ENCODE measurements at regions not wholly inside any gene's neighbourhood (a gene's known extent, or its start where the extent isn't known, plus 50 kb on each side); places are given as distances from the start of the nearest gene placed in this dataset.

DNA sequence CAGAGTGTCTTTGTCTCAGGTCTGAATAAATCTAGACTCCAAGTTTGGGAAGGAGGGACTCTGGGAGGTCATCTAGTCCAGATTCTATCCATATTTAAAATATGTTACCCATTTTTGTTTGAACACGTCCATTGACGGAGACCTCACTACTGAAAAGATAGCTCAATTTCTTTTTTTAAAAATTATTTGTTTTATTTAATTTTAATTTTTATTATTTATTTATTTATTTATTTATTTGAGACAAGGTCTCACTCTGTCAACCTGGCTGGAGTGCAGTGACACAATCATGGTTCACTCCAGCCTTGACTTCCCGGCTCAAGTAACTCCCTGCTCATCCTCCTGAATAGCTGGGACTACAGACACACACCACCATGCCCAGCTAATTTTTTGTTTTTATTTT lies 89.5 kb upstream of the SNX19 start:
- Mint-ChIP-seq H3K36me3 (ENCODE audit: unreplicated experiment) (no peaks in the 10 kb centered on the region), H3K9me3 (ENCODE audit: unreplicated experiment) (peaks cover 1% of the 10 kb centered on the region), H3K27ac (ENCODE audit: unreplicated experiment) (no peak overlapping the region)

DNA sequence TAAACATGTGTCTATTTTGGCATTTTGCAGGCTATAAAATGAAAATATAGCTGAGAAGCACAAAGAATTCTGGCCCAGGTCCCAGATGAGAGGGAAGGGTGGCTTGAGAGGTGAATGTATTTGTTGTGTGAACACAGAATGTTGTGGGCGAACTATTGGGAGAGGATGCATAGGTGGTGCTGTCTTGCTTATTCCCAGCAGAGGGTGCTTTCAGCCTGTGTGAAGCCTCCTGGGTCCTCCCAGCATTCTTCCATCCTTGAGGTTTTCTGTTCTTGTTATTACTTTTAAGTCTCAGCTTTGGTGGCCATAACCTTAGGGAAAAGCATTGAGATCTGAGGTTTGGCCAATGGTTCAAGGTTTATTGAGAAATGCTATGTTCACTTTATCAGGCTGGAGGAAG lies 108.7 kb upstream of the SNX19 start:
- TF ChIP-seq, protein P1, sequence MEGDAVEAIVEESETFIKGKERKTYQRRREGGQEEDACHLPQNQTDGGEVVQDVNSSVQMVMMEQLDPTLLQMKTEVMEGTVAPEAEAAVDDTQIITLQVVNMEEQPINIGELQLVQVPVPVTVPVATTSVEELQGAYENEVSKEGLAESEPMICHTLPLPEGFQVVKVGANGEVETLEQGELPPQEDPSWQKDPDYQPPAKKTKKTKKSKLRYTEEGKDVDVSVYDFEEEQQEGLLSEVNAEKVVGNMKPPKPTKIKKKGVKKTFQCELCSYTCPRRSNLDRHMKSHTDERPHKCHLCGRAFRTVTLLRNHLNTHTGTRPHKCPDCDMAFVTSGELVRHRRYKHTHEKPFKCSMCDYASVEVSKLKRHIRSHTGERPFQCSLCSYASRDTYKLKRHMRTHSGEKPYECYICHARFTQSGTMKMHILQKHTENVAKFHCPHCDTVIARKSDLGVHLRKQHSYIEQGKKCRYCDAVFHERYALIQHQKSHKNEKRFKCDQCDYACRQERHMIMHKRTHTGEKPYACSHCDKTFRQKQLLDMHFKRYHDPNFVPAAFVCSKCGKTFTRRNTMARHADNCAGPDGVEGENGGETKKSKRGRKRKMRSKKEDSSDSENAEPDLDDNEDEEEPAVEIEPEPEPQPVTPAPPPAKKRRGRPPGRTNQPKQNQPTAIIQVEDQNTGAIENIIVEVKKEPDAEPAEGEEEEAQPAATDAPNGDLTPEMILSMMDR (IDR thresholded peaks at IDR 0.05; ENCODE audit: partially characterized antibody, unreplicated experiment) = no peak
- H3K36me3 Mint-ChIP-seq (ENCODE audit: unreplicated experiment) = no peaks in the 10 kb centered on the region
- no peaks in the 10 kb centered on the region for H3K4me1 Mint-ChIP-seq (ENCODE audit: low read depth, unreplicated experiment)
- no peak for DNase-seq
- H3K9me3 Mint-ChIP-seq (ENCODE audit: unreplicated experiment) = no peaks in the 10 kb centered on the region
- H3K4me3 Mint-ChIP-seq (ENCODE audit: unreplicated experiment) = no peak overlapping the region
- H3K27ac Mint-ChIP-seq (ENCODE audit: unreplicated experiment) = no peak overlapping the region
- H3K27me3 Mint-ChIP-seq (ENCODE audit: unreplicated experiment) = no peaks in the 10 kb centered on the region

More for the DNA sequence above, 89.5 kb upstream of the SNX19 start:
- Mint-ChIP-seq H3K4me1 (ENCODE audit: low read depth, unreplicated experiment) (no peaks in the 10 kb centered on the region), H3K27me3 (ENCODE audit: unreplicated experiment) (no peaks in the 10 kb centered on the region), H3K4me3 (ENCODE audit: unreplicated experiment) (no peak overlapping the region)
- TF ChIP-seq, protein P1 (IDR thresholded peaks at IDR 0.05; ENCODE audit: partially characterized antibody, unreplicated experiment) = no peak
- no peak for DNase-seq

DNA sequence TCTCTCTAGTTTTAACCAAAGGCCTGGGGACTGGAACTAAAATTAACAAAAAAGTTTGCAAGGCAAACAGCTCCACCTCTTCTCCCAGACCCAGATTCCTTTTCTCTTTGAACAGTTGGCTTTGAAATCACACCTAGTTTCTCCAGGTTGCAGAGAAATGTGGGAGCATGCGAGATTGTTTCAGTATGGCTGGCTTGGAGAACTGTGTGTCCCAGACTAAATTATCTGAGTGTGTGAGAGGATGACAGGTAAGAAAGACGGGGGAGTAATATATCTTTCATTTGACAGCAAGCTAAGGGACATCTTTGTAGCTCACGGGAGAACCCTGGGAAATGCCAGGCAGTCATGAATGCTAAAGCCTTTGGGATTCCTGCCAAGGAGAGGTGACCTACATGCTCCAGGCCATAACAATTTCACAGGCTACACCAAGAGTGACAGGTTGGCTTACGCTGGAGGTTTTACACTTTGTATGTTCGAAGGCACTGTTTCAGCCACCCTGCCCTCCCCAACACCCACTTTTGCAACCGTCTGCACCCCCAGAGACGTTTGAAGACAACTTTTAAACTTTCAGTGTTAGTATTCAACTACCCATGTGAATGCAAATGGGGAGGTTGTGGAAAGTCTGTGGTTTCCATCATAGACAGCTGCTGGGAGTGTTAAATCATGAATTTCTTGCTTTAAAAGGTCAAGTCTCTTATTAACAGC lies 109.3 kb upstream of the SNX19 start:
- Mint-ChIP-seq H3K36me3 (ENCODE audit: unreplicated experiment) (no peaks in the 10 kb centered on the region), H3K9me3 (ENCODE audit: unreplicated experiment) (no peaks in the 10 kb centered on the region), H3K4me1 (ENCODE audit: low read depth, unreplicated experiment) (no peaks in the 10 kb centered on the region), H3K27me3 (ENCODE audit: unreplicated experiment) (no peaks in the 10 kb centered on the region), H3K4me3 (ENCODE audit: unreplicated experiment) (no peak overlapping the region), H3K27ac (ENCODE audit: unreplicated experiment) (no peak overlapping the region)
- DNase-seq = no peak
- TF ChIP-seq, protein P1 (IDR thresholded peaks at IDR 0.05; ENCODE audit: partially characterized antibody, unreplicated experiment) = no peak

DNA sequence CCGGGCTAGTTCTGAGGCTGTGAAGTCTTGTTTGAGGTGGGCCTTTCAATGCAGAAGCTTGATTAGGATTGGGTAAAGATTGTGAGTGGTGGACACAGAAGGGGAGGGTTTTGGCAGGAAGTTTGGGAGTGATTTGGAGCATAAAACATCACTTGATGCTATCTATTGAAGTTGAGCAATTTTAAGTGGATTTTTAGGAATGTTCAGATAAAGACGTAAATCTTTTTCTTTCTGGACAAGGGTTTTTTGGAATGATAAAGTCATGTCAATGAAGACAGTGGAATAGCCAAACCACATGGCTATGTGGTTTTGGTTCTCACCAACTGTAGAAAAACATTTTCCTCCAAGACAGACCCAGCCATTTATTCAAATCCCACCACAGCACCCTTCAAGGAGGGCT lies 111.2 kb upstream of the SNX19 start:
- Mint-ChIP-seq H3K27me3 (ENCODE audit: unreplicated experiment) (no peaks in the 10 kb centered on the region), H3K9me3 (ENCODE audit: unreplicated experiment) (no peaks in the 10 kb centered on the region), H3K36me3 (ENCODE audit: unreplicated experiment) (no peaks in the 10 kb centered on the region), H3K4me1 (ENCODE audit: low read depth, unreplicated experiment) (no peaks in the 10 kb centered on the region), H3K4me3 (ENCODE audit: unreplicated experiment) (no peak overlapping the region), H3K27ac (ENCODE audit: unreplicated experiment) (no peak overlapping the region)
- TF ChIP-seq, protein P1 (IDR thresholded peaks at IDR 0.05; ENCODE audit: partially characterized antibody, unreplicated experiment) = no peak
- no peak for DNase-seq

DNA sequence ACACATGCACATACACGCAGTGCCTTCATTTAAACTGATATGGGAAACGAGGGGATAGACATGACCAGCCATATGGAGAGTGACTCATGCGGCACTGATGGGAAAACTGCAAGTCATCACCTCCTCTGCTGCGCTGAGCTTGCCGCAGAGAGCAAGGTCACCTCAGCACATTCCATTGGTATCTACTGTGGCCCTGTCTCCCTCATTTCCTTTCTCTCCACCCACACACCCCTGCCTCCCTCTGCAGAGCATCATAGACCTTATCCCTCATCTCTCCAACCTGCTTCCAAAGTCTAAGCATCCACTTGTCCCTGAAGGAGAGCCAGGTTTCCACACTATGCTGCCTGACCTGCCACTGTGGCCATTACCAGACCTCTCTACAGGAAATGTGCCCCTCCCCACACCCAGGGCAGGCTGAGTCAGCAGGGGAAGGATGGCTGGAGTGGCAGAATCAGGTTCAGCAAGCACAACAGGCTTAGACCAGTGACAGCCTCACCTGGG lies 116.9 kb upstream of the SNX19 start:
- Mint-ChIP-seq H3K4me3 (ENCODE audit: unreplicated experiment) (no peak overlapping the region), H3K4me1 (ENCODE audit: low read depth, unreplicated experiment) (peaks cover 2% of the 10 kb centered on the region), H3K9me3 (ENCODE audit: unreplicated experiment) (no peaks in the 10 kb centered on the region), H3K27me3 (ENCODE audit: unreplicated experiment) (no peaks in the 10 kb centered on the region), H3K36me3 (ENCODE audit: unreplicated experiment) (no peaks in the 10 kb centered on the region), H3K27ac (ENCODE audit: unreplicated experiment) (no peak overlapping the region)
- no peak for DNase-seq
- TF ChIP-seq, protein P1 (IDR thresholded peaks at IDR 0.05; ENCODE audit: partially characterized antibody, unreplicated experiment) = no peak

Measured in glutamatergic neuron (in vitro differentiated cells).